K562 (cell line): ENCODE measurements at regions not wholly inside any gene's neighbourhood (a gene's known extent, or its start where the extent isn't known, plus 50 kb on each side); places are given as distances from the start of the nearest gene placed in this dataset.

Experiments used
- ATAC-seq: fragments of 200-7000 bp; cut with Tn5 transposase; 3 replicates; pipeline ENCODE4 v1.9.1; 2020; ENCODE audit warnings: moderate library complexity
- BruUV-seq: library from RNA; stranded (reverse); fragments of 400-500 nt; replicated peaks from 2 replicates; lab custom pipeline; 2021; lab: Mats Ljungman, UMichigan
- CTCF ChIA-PET: fragments of 300-600 bp; formaldehyde crosslinking; extraction: SDS; loops from one replicate; lab custom pipeline; 2021; ENCODE audit warnings: low intra/inter-chr PET ratio; lab: Yijun Ruan, JAX
- POLR2A ChIA-PET: fragments of 300-600, 350-650 bp; sonication (Branson Sonifier 250); formaldehyde crosslinking; extraction: SDS; loops from one replicate; lab custom pipeline; 2021; ENCODE audit warnings: antibody characterized with exemption, inconsistent platforms; lab: Yijun Ruan, JAX
- DNase-seq, 4 experiments: peaks; one replicate each; pipeline versions ENCODE4 v3.0.0 to v3.0.0-alpha.2; 2011 to 2018; ENCODE audit warnings: low spot score in 3 of 4, mixed read lengths in 3 of 4; ENCODE audit errors: extremely low read depth in 1 of 4
- FAIRE-seq: peaks from 2 replicates; lab custom pipeline; 2011; peaks lifted over from hg19 to GRCh38; lab: Jason Lieb, UNC
- H2AFZ ChIP-seq: 2 replicates; pipeline ENCODE4 v1.6.0; 2011; ENCODE audit warnings: low read depth, low read length, control low read depth, inconsistent platforms
- H3K27ac ChIP-seq: fragments of 200-600 bp; 3 replicates; pipeline ENCODE4 v1.8.0; 2011; ENCODE audit warnings: low read depth, mild to moderate bottlenecking, control low read depth, inconsistent platforms, low read length, moderate library complexity, mixed read lengths; ENCODE audit errors: extremely low read depth
- H3K27me3 ChIP-seq, 2 experiments: fragments of 300-600 bp in 1 of 2; 2 replicates in 1 of 2; 3 replicates in 1 of 2; pipeline versions ENCODE4 v1.6.0 to v1.8.0; 2011; ENCODE audit warnings: inconsistent platforms in 2 of 2, low read length in 2 of 2, mild to moderate bottlenecking in 1 of 2, mixed read lengths in 1 of 2, moderate library complexity in 1 of 2; ENCODE audit not compliant: control insufficient read depth in 2 of 2, insufficient read depth in 2 of 2
- H3K36me3 ChIP-seq: fragments of 300-600 bp; 3 replicates; pipeline ENCODE4 v1.8.0; 2011; ENCODE audit warnings: mild to moderate bottlenecking, low read length, inconsistent platforms; ENCODE audit not compliant: control insufficient read depth, insufficient read depth
- H3K4me1 ChIP-seq, 2 experiments: fragments of 200-600 bp in 1 of 2; replicated peaks in 1 of 2; 2 replicates in 1 of 2; 3 replicates in 1 of 2; pipeline versions ENCODE4 v1.5.1 to v1.8.0; 2011; ENCODE audit warnings: inconsistent platforms in 2 of 2, low read length in 2 of 2, mild to moderate bottlenecking in 1 of 2, mixed read lengths in 1 of 2, moderate library complexity in 1 of 2; ENCODE audit not compliant: control insufficient read depth in 2 of 2, insufficient read depth in 2 of 2
- H3K4me2 ChIP-seq: 2 replicates; pipeline ENCODE4 v1.6.1; 2011; ENCODE audit warnings: low read length, control low read depth, inconsistent platforms, mixed read lengths; ENCODE audit not compliant: insufficient read depth
- H3K4me3 ChIP-seq: fragments of 200-600 bp; sonication (generic), shearing (Covaris generic); 2 replicates; pipeline ENCODE4 v1.5.1; 2016; ENCODE audit warnings: control low read depth, inconsistent platforms
- H3K79me2 ChIP-seq: fragments of 200-600 bp; 3 replicates; pipeline ENCODE4 v1.8.0; 2011; ENCODE audit warnings: low read length, inconsistent platforms; ENCODE audit not compliant: control insufficient read depth, insufficient read depth
- H3K9ac ChIP-seq, 2 experiments: 2 replicates each; pipeline versions ENCODE4 v1.6.0 to v1.6.1; 2011; ENCODE audit warnings: low read depth in 2 of 2, low read length in 2 of 2, control low read depth in 1 of 2, inconsistent platforms in 1 of 2, mild to moderate bottlenecking in 1 of 2, mixed read lengths in 1 of 2; ENCODE audit not compliant: insufficient read depth in 1 of 2
- H3K9me1 ChIP-seq: one replicate; pipeline ENCODE4 v1.6.0; 2011; ENCODE audit warnings: inconsistent platforms, mild to moderate bottlenecking, low read length, moderate library complexity; ENCODE audit not compliant: control insufficient read depth, insufficient read depth
- H3K9me3 ChIP-seq: replicated peaks from 2 replicates; pipeline ENCODE4 v1.5.1; 2011; ENCODE audit warnings: low read depth, low read length, inconsistent platforms; ENCODE audit not compliant: control insufficient read depth, insufficient read depth
- H4K20me1 ChIP-seq: replicated peaks from 2 replicates; pipeline ENCODE4 v1.6.1; 2011; ENCODE audit warnings: low read length, inconsistent platforms, mixed read lengths; ENCODE audit not compliant: control insufficient read depth, insufficient read depth
- ERF ChIP-seq: fragments of 450-650 bp; formaldehyde crosslinking; IDR thresholded peaks from 2 replicates; pipeline ENCODE4 v1.4.0; 2020; ENCODE audit warnings: mild to moderate bottlenecking, mixed read lengths
- FOXA3 ChIP-seq, 2 experiments: fragments of 450-650 bp in 1 of 2; sonication (generic) in 1 of 2; formaldehyde crosslinking; IDR thresholded peaks in 1 of 2; conservative IDR thresholded peaks in 1 of 2; 2 replicates each; pipeline versions ENCODE4 v1.4.0 to v1.8.0; 2020 to 2022; ENCODE audit warnings: mild to moderate bottlenecking in 2 of 2, missing genetic modification reagents in 1 of 2
- GATA2 ChIP-seq: sonication (generic); formaldehyde crosslinking; IDR thresholded peaks from 2 replicates; pipeline ENCODE4 v1.4.0; 2020; ENCODE audit warnings: mild to moderate bottlenecking, missing genetic modification reagents
- KDM1A ChIP-seq, 2 experiments: fragments of 450-650 bp; IDR thresholded peaks; 2 replicates each; pipeline ENCODE4 v1.6.1; 2016; ENCODE audit warnings: mild to moderate bottlenecking in 2 of 2
- NBN ChIP-seq: fragments of 450-650 bp; IDR thresholded peaks from 2 replicates; pipeline ENCODE4 v1.6.1; 2016; ENCODE audit warnings: low read depth, mild to moderate bottlenecking
- NCOA1 ChIP-seq: fragments of 450-650 bp; IDR thresholded peaks from 2 replicates; pipeline ENCODE4 v1.6.1; 2016; ENCODE audit warnings: low read depth
- PTRF ChIP-seq: fragments of 450-650 bp; IDR thresholded peaks from 2 replicates; pipeline ENCODE4 v1.6.1; 2016; ENCODE audit warnings: mild to moderate bottlenecking, missing genetic modification characterization, missing compliant biosample characterization
- PTTG1 ChIP-seq: fragments of 450-650 bp; IDR thresholded peaks from 2 replicates; pipeline ENCODE4 v1.6.1; 2016; ENCODE audit warnings: low read depth, mild to moderate bottlenecking, missing genetic modification characterization, missing compliant biosample characterization
- SMARCC2 ChIP-seq: fragments of 450-650 bp; IDR thresholded peaks from 2 replicates; pipeline ENCODE4 v1.6.1; 2017; ENCODE audit warnings: antibody characterized with exemption, moderate library complexity, mild to moderate bottlenecking, low read depth
- ZNF436 ChIP-seq: fragments of 250-450, 450-650 bp; sonication (Bioruptor Pico); formaldehyde crosslinking; IDR thresholded peaks from 2 replicates; pipeline ENCODE4 v1.7.0; 2020; ENCODE audit warnings: mild to moderate bottlenecking
- WGBS: fragments of 100-300 bp; shearing (Covaris generic); methylation state at CpG from one replicate; pipeline ENCODE4 v1.1.6; 2016; ENCODE audit warnings: low coverage, mixed read lengths; ENCODE audit not compliant: insufficient coverage; ENCODE audit errors: missing lambda C conversion rate; 5-methylcytosine and 5-hydroxymethylcytosine counted together
- in situ Hi-C: fragments of 300-500 bp; cut with MboI; formaldehyde crosslinking; loops from 4 replicates; pipeline ENCODE4 v1.15.0; 2018; ENCODE audit warnings: inconsistent platforms, mixed read lengths
- intact Hi-C: fragments of 100-400 bp; cut with micrococcal nuclease; formaldehyde crosslinking; loops from 2 replicates; pipeline ENCODE4 v1.14.2; 2022
- TF ChIP-seq, protein P1 (sequence below): fragments of 450-650 bp; IDR thresholded peaks from 2 replicates; pipeline ENCODE4 v1.6.1; 2016
- TF ChIP-seq, protein P2 (sequence below): fragments of 250-450 bp; sonication (Bioruptor Pico); IDR thresholded peaks from 2 replicates; pipeline ENCODE4 v1.8.0; 2021; ENCODE audit warnings: mild to moderate bottlenecking, moderate library complexity

DNA sequence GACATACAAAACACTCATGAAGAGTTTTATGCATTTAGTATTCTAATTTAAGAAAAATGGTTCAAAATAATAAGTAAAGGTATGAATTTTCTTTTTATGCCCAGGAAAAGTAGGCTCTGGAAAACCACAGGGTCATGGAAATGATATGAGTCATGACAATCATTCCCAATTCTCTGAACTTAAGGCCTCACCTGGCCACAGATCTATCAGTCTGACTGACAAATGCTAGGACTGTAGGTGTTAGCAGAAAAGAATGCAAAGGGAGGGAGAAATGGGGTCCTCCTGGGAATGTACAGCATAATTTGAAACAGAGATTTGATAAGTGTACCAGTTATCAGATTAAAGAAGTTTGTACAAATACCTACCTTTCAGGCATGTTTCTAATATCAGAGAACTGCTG is 270.5 kb upstream of the ARSJ start (continued):
- TF ChIP-seq, protein P1, sequence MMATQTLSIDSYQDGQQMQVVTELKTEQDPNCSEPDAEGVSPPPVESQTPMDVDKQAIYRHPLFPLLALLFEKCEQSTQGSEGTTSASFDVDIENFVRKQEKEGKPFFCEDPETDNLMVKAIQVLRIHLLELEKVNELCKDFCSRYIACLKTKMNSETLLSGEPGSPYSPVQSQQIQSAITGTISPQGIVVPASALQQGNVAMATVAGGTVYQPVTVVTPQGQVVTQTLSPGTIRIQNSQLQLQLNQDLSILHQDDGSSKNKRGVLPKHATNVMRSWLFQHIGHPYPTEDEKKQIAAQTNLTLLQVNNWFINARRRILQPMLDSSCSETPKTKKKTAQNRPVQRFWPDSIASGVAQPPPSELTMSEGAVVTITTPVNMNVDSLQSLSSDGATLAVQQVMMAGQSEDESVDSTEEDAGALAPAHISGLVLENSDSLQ, result no peak
- TF ChIP-seq, all 486 proteins: peak for 0

GRCh38 chr4:114250439-114250891 is 271.0 kb upstream of the ARSJ start:
- no peaks in the 10 kb centered on the region for H3K36me3 ChIP-seq
- no peaks in the 10 kb centered on the region for H3K79me2 ChIP-seq
- TF ChIP-seq NBN (no peak), KDM1A (IDR thresholded peaks at IDR 0.05) (no peak), ERF (no peak), ZNF436 (CRISPR knock-in tag) (no peak), PTRF (tag) (no peak), NCOA1 (no peak), PTTG1 (no peak), GATA2 (CRISPR knock-in tag) (no peak), FOXA3 (CRISPR knock-in tag; conservative IDR thresholded peaks at IDR 0.05 in 1 of 2, IDR thresholded peaks at IDR 0.05 in 1 of 2) (no peak), SMARCC2 (no peak)
- TF ChIP-seq, protein P2, sequence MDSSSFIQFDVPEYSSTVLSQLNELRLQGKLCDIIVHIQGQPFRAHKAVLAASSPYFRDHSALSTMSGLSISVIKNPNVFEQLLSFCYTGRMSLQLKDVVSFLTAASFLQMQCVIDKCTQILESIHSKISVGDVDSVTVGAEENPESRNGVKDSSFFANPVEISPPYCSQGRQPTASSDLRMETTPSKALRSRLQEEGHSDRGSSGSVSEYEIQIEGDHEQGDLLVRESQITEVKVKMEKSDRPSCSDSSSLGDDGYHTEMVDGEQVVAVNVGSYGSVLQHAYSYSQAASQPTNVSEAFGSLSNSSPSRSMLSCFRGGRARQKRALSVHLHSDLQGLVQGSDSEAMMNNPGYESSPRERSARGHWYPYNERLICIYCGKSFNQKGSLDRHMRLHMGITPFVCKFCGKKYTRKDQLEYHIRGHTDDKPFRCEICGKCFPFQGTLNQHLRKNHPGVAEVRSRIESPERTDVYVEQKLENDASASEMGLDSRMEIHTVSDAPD (CRISPR knock-in tag), result no peak
- H3K27me3 ChIP-seq, result no peaks in the 10 kb centered on the region
- FAIRE-seq, result no peak
- H4K20me1 ChIP-seq, result no peaks in the 10 kb centered on the region
- intact Hi-C loops (no loop called here), in situ Hi-C loops (no loop called here)
- DNase-seq, result no peak
- no peak for ATAC-seq
- no peak overlapping the region for H3K4me3 ChIP-seq
- no peaks in the 10 kb centered on the region for H3K4me1 ChIP-seq
- no peak overlapping the region for H2AFZ ChIP-seq
- no TSS peak for BruUV-seq
- no peaks in the 10 kb centered on the region; the same call in 1 of the 2 replicates for H3K9me3 ChIP-seq
- H3K9me1 ChIP-seq, result no peaks in the 10 kb centered on the region
- ChIA-PET CTCF (no interaction called here), POLR2A (no interaction called here)
- 0% methylated on average over 2 of the region's 2 CpGs for WGBS
- no peak overlapping the region for H3K9ac ChIP-seq
- H3K4me2 ChIP-seq, result no peak overlapping the region
- H3K27ac ChIP-seq, result no peak overlapping the region
